Central memory CD8-positive, alpha-beta T cell (primary cell): ENCODE measurements at regions not wholly inside any gene's neighbourhood (a gene's known extent, or its start where the extent isn't known, plus 50 kb on each side); places are given as distances from the start of the nearest gene placed in this dataset.
A peak's percentile ranks its signal among the peaks of the same experiment; 100 is the strongest.

Source experiments
- ATAC-seq: fragments of 150-1000 bp; cut with Tn5 transposase; replicated peaks from 2 replicates; pipeline ENCODE4 v1.10.0; 2022; ENCODE audit warnings: mild to moderate bottlenecking, moderate FRiP score, moderate number of reproducible peaks; ENCODE audit not compliant: poor library complexity, severe bottlenecking; ENCODE audit errors: extremely low read depth
- DNase-seq, 2 donors: peaks; one replicate each; pipeline ENCODE4 v3.0.0; 2021; ENCODE audit warnings: low spot score in 2 of 2
- H3K27ac Mint-ChIP-seq: one replicate; pipeline ENCODE4 v1.8.0; 2022; ENCODE audit warnings: low read depth, mild to moderate bottlenecking, moderate library complexity, mixed read lengths
- H3K27me3 Mint-ChIP-seq: one replicate; pipeline ENCODE4 v1.8.0; 2022; ENCODE audit warnings: mixed read lengths
- H3K36me3 Mint-ChIP-seq: one replicate; pipeline ENCODE4 v1.8.0; 2022; ENCODE audit warnings: mild to moderate bottlenecking, moderate library complexity, mixed read lengths; ENCODE audit not compliant: insufficient read depth
- H3K4me1 Mint-ChIP-seq: one replicate; pipeline ENCODE4 v1.8.0; 2022; ENCODE audit warnings: mixed read lengths
- H3K4me3 Mint-ChIP-seq: one replicate; pipeline ENCODE4 v1.8.0; 2022; ENCODE audit warnings: mild to moderate bottlenecking, moderate library complexity, mixed read lengths
- H3K9me3 Mint-ChIP-seq: one replicate; pipeline ENCODE4 v1.8.0; 2022; ENCODE audit warnings: mixed read lengths

DNA sequence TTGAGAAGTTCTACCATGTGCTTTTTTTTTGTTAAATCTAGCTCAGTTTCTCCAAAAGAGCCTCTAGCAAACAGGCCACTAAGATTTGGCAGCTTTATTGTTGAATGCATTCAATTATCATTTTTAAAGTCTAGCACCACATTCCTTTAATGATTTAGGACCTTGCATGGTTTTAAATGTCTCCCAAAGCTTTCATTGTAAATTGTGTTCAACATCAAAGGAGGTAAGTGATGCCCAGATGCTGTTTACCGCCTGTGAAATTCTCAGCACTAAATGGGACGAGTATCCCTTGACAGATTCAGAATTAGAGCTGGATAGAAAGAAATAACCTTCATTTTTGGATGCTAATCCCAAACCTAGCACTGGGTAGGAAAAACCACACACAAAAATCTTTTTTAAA is 112.1 kb upstream of the FAM204A start:
- no peaks in the 10 kb centered on the region for H3K36me3 Mint-ChIP-seq
- H3K4me3 Mint-ChIP-seq = no peak overlapping the region
- peaks cover 60% of the 10 kb centered on the region for H3K27me3 Mint-ChIP-seq
- H3K27ac Mint-ChIP-seq = no peak overlapping the region
- ATAC-seq = no peak
- no peak for DNase-seq
- H3K9me3 Mint-ChIP-seq = no peaks in the 10 kb centered on the region
- no peaks in the 10 kb centered on the region for H3K4me1 Mint-ChIP-seq

- ATAC-seq (no peak), DNase-seq (no peak)
- Mint-ChIP-seq H3K9me3 (no peaks in the 10 kb centered on the region), H3K27me3 (peaks cover 72% of the 10 kb centered on the region), H3K4me1 (no peaks in the 10 kb centered on the region), H3K36me3 (no peaks in the 10 kb centered on the region), H3K4me3 (no peak overlapping the region), H3K27ac (no peak overlapping the region)
Observed at GRCh38 chr10:118452098-118452497, 110.0 kb upstream of the FAM204A start.

DNA sequence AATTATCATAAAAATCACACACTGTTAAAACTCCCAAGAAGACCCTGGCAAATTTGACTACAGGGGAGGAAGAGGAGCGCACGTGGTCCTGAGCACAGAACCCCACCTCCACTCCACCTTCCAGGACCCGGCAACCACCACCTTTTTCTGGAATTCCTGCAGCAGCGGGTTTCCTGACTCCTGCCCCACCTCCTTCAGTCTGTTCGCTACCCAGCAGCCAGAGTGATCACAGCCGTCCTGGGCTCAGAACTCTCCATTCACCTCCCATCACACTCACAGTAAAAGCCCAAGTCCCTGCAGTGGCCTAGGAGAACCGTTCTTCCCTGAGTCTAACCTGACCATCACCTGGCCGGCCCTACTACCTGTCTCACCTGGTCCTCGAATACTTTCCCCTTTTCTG is 107.4 kb upstream of the FAM204A start:
- DNase-seq = no peak
- H3K4me1 Mint-ChIP-seq = no peaks in the 10 kb centered on the region
- no peak for ATAC-seq
- no peak overlapping the region for H3K27ac Mint-ChIP-seq
- no peak overlapping the region for H3K4me3 Mint-ChIP-seq
- H3K36me3 Mint-ChIP-seq = no peaks in the 10 kb centered on the region
- no peaks in the 10 kb centered on the region for H3K9me3 Mint-ChIP-seq
- H3K27me3 Mint-ChIP-seq = peaks cover 67% of the 10 kb centered on the region

GRCh38 chr10:118448744-118449143 is 106.6 kb upstream of the FAM204A start:
- Mint-ChIP-seq H3K4me3 (no peak overlapping the region), H3K36me3 (no peaks in the 10 kb centered on the region), H3K27me3 (peaks cover 67% of the 10 kb centered on the region), H3K9me3 (no peaks in the 10 kb centered on the region), H3K27ac (no peak overlapping the region), H3K4me1 (no peaks in the 10 kb centered on the region)
- ATAC-seq (no peak), DNase-seq (no peak)

DNA sequence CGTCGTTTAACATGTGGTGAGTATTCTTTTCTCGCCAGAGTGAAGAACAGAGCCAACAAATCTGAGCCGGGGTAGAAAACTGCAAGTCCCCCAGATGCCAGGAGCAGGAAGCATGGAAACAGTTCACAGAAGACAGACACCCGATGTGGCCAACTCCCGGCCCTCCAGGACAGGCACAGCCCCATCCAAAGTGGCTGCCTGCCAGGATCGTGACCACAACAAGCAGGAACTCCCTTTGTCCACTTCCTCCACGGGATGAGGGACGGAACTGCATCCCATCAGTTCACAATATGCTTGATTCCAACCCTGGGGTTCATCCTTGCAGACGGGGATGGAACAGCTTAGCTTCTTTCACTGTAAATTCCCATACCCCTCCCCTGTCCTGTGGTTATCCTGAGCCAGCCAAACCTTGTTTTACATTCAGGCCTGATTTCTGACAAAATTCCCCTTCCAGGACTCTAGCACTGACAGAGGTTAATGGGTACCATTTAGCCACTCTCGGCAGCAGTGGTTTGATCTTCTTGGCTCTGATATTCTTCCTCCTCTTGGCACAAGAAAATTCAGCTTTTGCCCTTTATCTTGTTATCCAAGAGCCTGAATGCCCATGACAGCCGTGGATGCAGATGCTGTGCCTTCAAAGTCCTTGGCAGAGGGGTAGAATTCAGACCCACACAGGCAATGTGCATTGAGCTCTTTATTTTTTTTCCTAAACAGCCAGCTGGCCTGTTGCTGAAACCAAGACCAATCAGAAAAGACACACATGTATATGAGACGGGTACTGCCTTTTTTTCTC is 105.5 kb upstream of the FAM204A start:
- Mint-ChIP-seq H3K4me3 (no peak overlapping the region), H3K27ac (no peak overlapping the region), H3K27me3 (peaks cover 70% of the 10 kb centered on the region), H3K36me3 (no peaks in the 10 kb centered on the region), H3K9me3 (no peaks in the 10 kb centered on the region), H3K4me1 (no peaks in the 10 kb centered on the region)
- ATAC-seq = no peak
- no peak for DNase-seq

- H3K36me3 Mint-ChIP-seq = no peaks in the 10 kb centered on the region
- H3K9me3 Mint-ChIP-seq = no peaks in the 10 kb centered on the region
- no peaks in the 10 kb centered on the region for H3K4me1 Mint-ChIP-seq
- ATAC-seq (no peak), DNase-seq (no peak)
- no peak overlapping the region for H3K4me3 Mint-ChIP-seq
- peaks cover 67% of the 10 kb centered on the region for H3K27me3 Mint-ChIP-seq
- no peak overlapping the region for H3K27ac Mint-ChIP-seq
Observed at GRCh38 chr10:118445535-118445934, 103.4 kb upstream of the FAM204A start.

- Mint-ChIP-seq H3K4me1 (no peaks in the 10 kb centered on the region), H3K4me3 (no peak overlapping the region), H3K36me3 (no peaks in the 10 kb centered on the region), H3K9me3 (no peaks in the 10 kb centered on the region), H3K27me3 (peaks cover 67% of the 10 kb centered on the region), H3K27ac (no peak overlapping the region)
- no peak for DNase-seq
- no peak for ATAC-seq
Observed at GRCh38 chr10:118444069-118444468, 101.9 kb upstream of the FAM204A start.

GRCh38 chr10:118442032-118442431 is 99.9 kb upstream of the FAM204A start:
- Mint-ChIP-seq H3K27ac (no peak overlapping the region), H3K4me1 (no peaks in the 10 kb centered on the region), H3K36me3 (no peaks in the 10 kb centered on the region), H3K27me3 (peaks cover 67% of the 10 kb centered on the region), H3K9me3 (no peaks in the 10 kb centered on the region), H3K4me3 (no peak overlapping the region)
- DNase-seq (no peak), ATAC-seq (no peak)

DNA sequence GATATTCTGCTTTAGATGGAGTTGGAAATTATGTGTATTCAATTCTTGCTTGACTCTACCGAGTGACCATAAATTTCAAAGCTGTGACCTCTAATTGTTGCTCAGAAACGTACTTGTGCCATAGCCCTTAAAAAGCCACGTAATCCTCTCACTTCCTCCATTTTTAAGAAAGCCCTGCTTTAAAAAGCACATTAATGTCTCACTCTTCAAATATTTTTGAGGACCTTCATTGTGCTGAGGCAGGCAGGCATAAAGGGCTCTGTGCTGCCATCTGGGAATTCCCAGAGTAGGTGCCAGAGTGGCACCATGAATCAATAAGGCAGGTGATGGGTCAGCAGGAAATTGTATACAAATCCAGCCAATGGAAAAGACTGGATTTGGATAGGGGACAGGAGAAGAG is 97.7 kb upstream of the FAM204A start:
- no peaks in the 10 kb centered on the region for H3K4me1 Mint-ChIP-seq
- H3K4me3 Mint-ChIP-seq = no peak overlapping the region
- no peaks in the 10 kb centered on the region for H3K36me3 Mint-ChIP-seq
- ATAC-seq (no peak), DNase-seq (no peak)
- H3K27me3 Mint-ChIP-seq = peaks cover 80% of the 10 kb centered on the region
- H3K9me3 Mint-ChIP-seq = no peaks in the 10 kb centered on the region
- H3K27ac Mint-ChIP-seq = no peak overlapping the region

GRCh38 chr10:118436742-118437141 is 94.6 kb upstream of the FAM204A start:
- H3K4me1 Mint-ChIP-seq = no peaks in the 10 kb centered on the region
- H3K36me3 Mint-ChIP-seq = no peaks in the 10 kb centered on the region
- no peak overlapping the region for H3K27ac Mint-ChIP-seq
- no peak overlapping the region for H3K4me3 Mint-ChIP-seq
- peaks cover 5% of the 10 kb centered on the region for H3K9me3 Mint-ChIP-seq
- DNase-seq = no peak
- peaks cover 65% of the 10 kb centered on the region for H3K27me3 Mint-ChIP-seq
- ATAC-seq = no peak

- H3K4me1 Mint-ChIP-seq = no peaks in the 10 kb centered on the region
- no peak overlapping the region for H3K27ac Mint-ChIP-seq
- ATAC-seq = no peak
- H3K9me3 Mint-ChIP-seq = peaks cover 5% of the 10 kb centered on the region
- peaks cover 36% of the 10 kb centered on the region for H3K27me3 Mint-ChIP-seq
- no peak overlapping the region for H3K4me3 Mint-ChIP-seq
- no peak for DNase-seq
- H3K36me3 Mint-ChIP-seq = no peaks in the 10 kb centered on the region
Observed at GRCh38 chr10:118430190-118430589, 88.1 kb upstream of the FAM204A start.

GRCh38 chr10:118423800-118424442 is 81.8 kb upstream of the FAM204A start:
- peak; percentile 13 to 24 for DNase-seq
- ATAC-seq = peak; percentile 60
- no peaks in the 10 kb centered on the region for H3K4me1 Mint-ChIP-seq
- no peak overlapping the region for H3K27ac Mint-ChIP-seq
- no peak overlapping the region for H3K4me3 Mint-ChIP-seq
- no peaks in the 10 kb centered on the region for H3K9me3 Mint-ChIP-seq
- H3K27me3 Mint-ChIP-seq = peaks cover 32% of the 10 kb centered on the region
- H3K36me3 Mint-ChIP-seq = no peaks in the 10 kb centered on the region

DNA sequence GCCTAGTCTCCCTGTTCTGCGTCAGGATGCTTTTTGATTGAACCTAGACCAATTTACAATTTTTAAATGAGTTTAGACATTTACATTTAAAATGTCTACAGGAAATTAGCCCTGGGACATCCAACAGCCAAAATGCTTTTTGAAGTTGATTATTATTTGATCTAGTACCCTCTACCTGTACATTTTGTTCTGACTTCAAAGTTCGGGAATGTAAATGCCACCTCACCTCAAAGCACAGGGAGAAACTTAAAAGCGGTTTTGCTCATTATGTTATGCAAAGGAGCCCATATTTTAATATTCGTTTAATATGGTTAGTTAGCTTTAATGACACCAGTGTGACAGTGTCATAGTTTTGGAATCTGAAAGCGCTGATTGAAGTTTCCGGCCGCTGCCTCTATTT is 80.1 kb upstream of the FAM204A start:
- H3K4me1 Mint-ChIP-seq = no peaks in the 10 kb centered on the region
- H3K36me3 Mint-ChIP-seq = no peaks in the 10 kb centered on the region
- DNase-seq = no peak
- no peak for ATAC-seq
- no peak overlapping the region for H3K4me3 Mint-ChIP-seq
- no peaks in the 10 kb centered on the region for H3K9me3 Mint-ChIP-seq
- H3K27me3 Mint-ChIP-seq = peaks cover 31% of the 10 kb centered on the region
- H3K27ac Mint-ChIP-seq = no peak overlapping the region
